Fibroblast of mammary gland (primary cell): ENCODE measurements at regions not wholly inside any gene's neighbourhood (a gene's known extent, or its start where the extent isn't known, plus 50 kb on each side); places are given as distances from the start of the nearest gene placed in this dataset.

Source experiments
- DNase-seq: peaks from one replicate; pipeline ENCODE4 v3.0.0-alpha.2; 2010; ENCODE audit warnings: low read depth
- H3K4me3 ChIP-seq: 2 replicates; pipeline ENCODE4 v1.5.1; 2011; ENCODE audit warnings: low read depth, mild to moderate bottlenecking, low read length, moderate library complexity; ENCODE audit not compliant: control insufficient read depth
- TF ChIP-seq, protein P1 (sequence below): conservative IDR thresholded peaks from 2 replicates; pipeline ENCODE4 v1.5.1; 2011; ENCODE audit warnings: low read depth, low read length, inconsistent platforms; ENCODE audit not compliant: control insufficient read depth, insufficient read depth

DNA sequence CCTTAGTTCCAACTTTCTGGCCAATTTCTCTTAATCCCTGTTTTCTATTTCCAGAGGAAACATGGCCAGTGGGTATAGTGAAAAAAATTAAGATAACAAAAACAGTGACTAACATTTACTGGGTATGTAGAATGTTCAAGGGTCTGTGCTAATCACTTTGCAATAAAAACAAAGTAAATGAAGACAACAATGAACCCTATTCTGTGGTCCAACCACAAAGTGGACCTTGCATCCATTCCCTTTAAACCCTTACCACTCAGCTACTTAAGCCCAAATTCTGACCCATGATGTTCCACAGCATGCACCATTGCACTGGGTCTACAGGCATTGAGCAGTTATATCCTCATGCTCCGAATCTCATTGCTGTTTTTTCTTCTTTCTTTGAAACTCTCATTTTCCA lies 179.9 kb upstream of the PRKCQ start:
- TF ChIP-seq, protein P1, sequence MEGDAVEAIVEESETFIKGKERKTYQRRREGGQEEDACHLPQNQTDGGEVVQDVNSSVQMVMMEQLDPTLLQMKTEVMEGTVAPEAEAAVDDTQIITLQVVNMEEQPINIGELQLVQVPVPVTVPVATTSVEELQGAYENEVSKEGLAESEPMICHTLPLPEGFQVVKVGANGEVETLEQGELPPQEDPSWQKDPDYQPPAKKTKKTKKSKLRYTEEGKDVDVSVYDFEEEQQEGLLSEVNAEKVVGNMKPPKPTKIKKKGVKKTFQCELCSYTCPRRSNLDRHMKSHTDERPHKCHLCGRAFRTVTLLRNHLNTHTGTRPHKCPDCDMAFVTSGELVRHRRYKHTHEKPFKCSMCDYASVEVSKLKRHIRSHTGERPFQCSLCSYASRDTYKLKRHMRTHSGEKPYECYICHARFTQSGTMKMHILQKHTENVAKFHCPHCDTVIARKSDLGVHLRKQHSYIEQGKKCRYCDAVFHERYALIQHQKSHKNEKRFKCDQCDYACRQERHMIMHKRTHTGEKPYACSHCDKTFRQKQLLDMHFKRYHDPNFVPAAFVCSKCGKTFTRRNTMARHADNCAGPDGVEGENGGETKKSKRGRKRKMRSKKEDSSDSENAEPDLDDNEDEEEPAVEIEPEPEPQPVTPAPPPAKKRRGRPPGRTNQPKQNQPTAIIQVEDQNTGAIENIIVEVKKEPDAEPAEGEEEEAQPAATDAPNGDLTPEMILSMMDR, result no peak
- no peak for DNase-seq

DNA sequence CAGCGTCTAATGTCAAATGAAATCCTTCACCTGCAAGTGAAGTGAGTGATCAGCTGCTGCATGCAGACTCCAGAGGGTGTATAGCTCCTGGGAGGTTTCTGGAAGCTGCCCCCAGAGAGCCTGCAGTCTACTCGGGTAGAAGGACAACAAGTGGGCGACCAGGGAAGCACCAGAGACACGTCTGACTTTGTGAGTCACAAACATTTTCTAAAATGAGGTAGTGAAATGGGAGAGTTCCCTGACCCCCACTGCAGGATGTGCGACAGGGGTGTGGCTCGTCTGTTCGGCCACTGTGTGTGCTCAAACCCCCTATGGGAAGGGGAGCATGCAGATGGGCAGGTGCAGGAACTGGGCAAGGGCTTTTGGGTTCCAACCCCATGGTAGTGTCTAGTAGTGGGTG lies 177.1 kb upstream of the PRKCQ start:
- H3K4me3 ChIP-seq, result no peak overlapping the region
- TF ChIP-seq, protein P1, result no peak
- no peak for DNase-seq

More for the DNA sequence above, 179.9 kb upstream of the PRKCQ start:
- H3K4me3 ChIP-seq, result no peak overlapping the region

DNA sequence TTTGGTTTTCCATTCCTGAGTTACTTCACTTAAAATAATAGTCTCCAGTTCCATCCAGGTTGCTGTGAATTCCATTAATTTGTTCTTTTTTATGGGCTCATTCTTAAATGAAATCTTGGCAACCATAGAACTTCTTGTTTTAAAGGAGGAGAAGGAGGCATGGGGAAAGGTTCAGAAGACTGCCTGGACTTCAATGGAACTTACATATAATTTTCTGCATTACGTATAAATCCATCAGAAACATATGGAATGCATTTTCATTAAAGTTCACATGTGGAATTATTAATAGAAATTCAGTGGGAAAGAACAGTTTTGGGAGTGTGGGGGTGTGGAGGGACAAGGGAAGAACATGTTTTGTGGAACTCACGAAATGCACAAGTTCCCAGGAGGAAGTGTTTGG lies 176.6 kb upstream of the PRKCQ start:
- TF ChIP-seq, protein P1, result no peak
- no peak overlapping the region for H3K4me3 ChIP-seq
- no peak for DNase-seq

DNA sequence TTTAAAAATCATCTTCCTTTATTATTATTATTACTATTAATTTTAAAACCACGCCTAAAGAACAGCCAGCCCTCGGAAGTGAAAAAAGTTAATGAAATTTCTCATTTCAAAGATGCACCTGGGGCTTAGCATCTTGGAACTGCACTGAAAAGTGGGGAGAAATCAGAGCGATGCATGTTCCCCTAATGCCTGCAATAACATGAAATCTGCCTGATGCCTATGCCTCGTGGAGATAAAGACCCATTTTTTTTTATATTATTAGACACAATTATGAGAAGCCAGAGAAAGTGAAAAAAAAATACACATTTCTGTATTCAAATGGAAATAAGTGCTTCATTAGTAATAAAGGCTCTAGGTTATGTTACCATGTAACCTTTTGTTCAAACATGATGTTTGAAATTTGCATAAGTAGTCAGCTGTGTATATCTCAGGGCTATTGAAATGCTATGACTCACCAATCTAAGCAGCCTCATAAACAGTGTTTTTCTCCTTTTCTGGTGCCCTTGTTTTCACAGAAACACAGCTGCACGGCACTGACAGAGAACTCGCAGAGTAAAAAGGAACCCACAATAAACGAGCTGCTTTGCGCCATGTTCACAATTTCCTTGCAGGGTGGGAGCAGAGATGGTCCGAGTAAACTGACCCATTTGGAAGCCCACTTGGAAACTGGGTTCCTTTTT lies 175.8 kb upstream of the PRKCQ start:
- peak; percentile 85 for DNase-seq
- TF ChIP-seq, protein P1, result no peak
- H3K4me3 ChIP-seq, result no peak overlapping the region

DNA sequence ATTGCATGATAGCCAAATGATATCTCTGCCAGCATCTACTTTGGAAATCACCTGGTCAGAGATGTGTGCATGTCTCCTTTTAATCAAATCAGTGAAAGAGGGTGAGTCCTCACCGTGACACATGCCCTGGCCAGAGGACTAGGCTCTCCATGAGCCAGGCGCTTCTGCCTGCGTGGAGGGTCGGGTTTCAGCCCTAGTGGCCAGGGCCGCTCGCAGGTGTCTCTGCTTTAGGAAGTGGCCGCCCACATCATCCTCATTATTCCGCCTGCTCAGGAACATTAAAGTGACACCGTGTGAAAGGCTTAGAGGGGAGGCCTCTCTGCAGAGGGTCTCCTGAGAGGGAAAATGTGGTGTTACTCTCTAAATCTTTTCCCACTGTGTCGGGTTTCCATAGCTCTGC lies 173.6 kb upstream of the PRKCQ start:
- TF ChIP-seq, protein P1, result no peak
- DNase-seq, result no peak
- no peak overlapping the region for H3K4me3 ChIP-seq

DNA sequence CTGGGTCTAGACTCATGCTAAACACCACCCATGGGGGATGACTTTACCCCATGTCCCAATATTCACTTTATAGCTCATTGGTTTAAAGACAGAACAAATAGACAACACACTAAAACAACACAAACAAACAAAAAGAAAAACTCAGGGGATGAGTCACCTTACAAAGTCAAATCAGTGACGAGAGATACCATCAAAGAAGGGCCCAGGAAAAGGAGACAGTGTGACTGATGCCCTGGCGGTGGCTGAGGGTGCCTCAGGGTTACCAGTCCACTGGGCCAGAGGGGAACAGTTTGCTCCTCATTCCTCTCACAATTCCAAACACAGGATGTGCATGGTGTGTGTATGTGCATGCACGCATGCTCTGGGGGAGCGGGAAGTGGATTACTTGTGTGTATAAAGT lies 171.3 kb upstream of the PRKCQ start:
- DNase-seq, result peak; percentile 5
- TF ChIP-seq, protein P1, result no peak
- no peak overlapping the region for H3K4me3 ChIP-seq
